SK-N-SH (cell line): ENCODE measurements at regions not wholly inside any gene's neighbourhood (a gene's known extent, or its start where the extent isn't known, plus 50 kb on each side); places are given as distances from the start of the nearest gene placed in this dataset.

ENCODE experiments used
- CTCF ChIA-PET: fragments of 300-600, 350-600 bp; formaldehyde crosslinking; extraction: SDS; loops from one replicate; lab custom pipeline; 2021; lab: Yijun Ruan, JAX
- POLR2A ChIA-PET: fragments of 350-600 bp; sonication (Branson Sonifier 250); formaldehyde crosslinking; extraction: SDS; loops from one replicate; lab custom pipeline; 2020; ENCODE audit warnings: antibody characterized with exemption, inconsistent platforms; lab: Yijun Ruan, JAX
- DNase-seq: peaks from one replicate; pipeline ENCODE4 v3.0.0; 2012
- H2AFZ ChIP-seq: fragments of 200-600 bp; sonication (generic); 2 replicates; pipeline ENCODE4 v1.8.1; 2016; ENCODE audit warnings: antibody characterized with exemption, mild to moderate bottlenecking, low read depth
- H3F3A ChIP-seq: fragments of 200-600 bp; sonication (generic); replicated peaks from 2 replicates; pipeline ENCODE3; 2016; ENCODE audit warnings: antibody characterized with exemption, mild to moderate bottlenecking; ENCODE audit not compliant: insufficient read depth
- H3K27ac ChIP-seq, 2 experiments: fragments of 200-500 bp in 1 of 2; fragments of 200-600 bp in 1 of 2; sonication (Bioruptor generic) in 1 of 2; sonication (generic), shearing (Covaris generic) in 1 of 2; 2 replicates each; pipeline versions ENCODE4 v1.5.1 to v1.6.1; 2014 to 2016; ENCODE audit warnings: low read depth in 2 of 2, inconsistent platforms in 1 of 2, low read length in 1 of 2, mild to moderate bottlenecking in 1 of 2, mixed read lengths in 1 of 2
- H3K27me3 ChIP-seq: fragments of 200-600 bp; sonication (generic), shearing (Covaris generic); 2 replicates; pipeline ENCODE4 v1.6.1; 2016; ENCODE audit warnings: mixed run types; ENCODE audit not compliant: insufficient read depth
- H3K36me3 ChIP-seq, 2 experiments: fragments of 200-500 bp in 1 of 2; fragments of 200-600 bp in 1 of 2; sonication (Bioruptor generic) in 1 of 2; sonication (generic) in 1 of 2; replicated peaks in 1 of 2; 2 replicates each; pipeline versions ENCODE3 to v1.5.1; 2014 to 2016; ENCODE audit warnings: low read length in 1 of 2, mild to moderate bottlenecking in 1 of 2; ENCODE audit not compliant: insufficient read depth in 2 of 2, control insufficient read depth in 1 of 2
- H3K4me1 ChIP-seq, 2 experiments: fragments of 200-500 bp in 1 of 2; fragments of 200-600 bp in 1 of 2; sonication (Bioruptor generic) in 1 of 2; sonication (generic), shearing (Covaris generic) in 1 of 2; 2 replicates each; pipeline versions ENCODE4 v1.5.1 to v1.6.1; 2014 to 2016; ENCODE audit warnings: low read depth in 1 of 2, low read length in 1 of 2, mixed run types in 1 of 2; ENCODE audit not compliant: insufficient read depth in 2 of 2, control insufficient read depth in 1 of 2
- H3K4me2 ChIP-seq: fragments of 200-600 bp; sonication (generic), shearing (Covaris generic); 2 replicates; pipeline ENCODE4 v1.6.1; 2017; ENCODE audit warnings: mixed run types
- H3K4me3 ChIP-seq, 2 experiments: fragments of 200-500 bp in 1 of 2; fragments of 200-600 bp in 1 of 2; sonication (Bioruptor generic) in 1 of 2; sonication (generic), shearing (Covaris generic) in 1 of 2; 2 replicates each; pipeline versions ENCODE4 v1.5.1 to v1.8.1; 2014 to 2016; ENCODE audit warnings: low read depth in 2 of 2, inconsistent platforms in 1 of 2, low read length in 1 of 2, mild to moderate bottlenecking in 1 of 2, mixed read lengths in 1 of 2, moderate library complexity in 1 of 2
- H3K79me2 ChIP-seq: fragments of 200-600 bp; sonication (generic); 2 replicates; pipeline ENCODE4 v1.8.1; 2017; ENCODE audit warnings: mild to moderate bottlenecking; ENCODE audit not compliant: insufficient read depth
- H3K9ac ChIP-seq: fragments of 200-600 bp; sonication (generic); 2 replicates; pipeline ENCODE4 v1.6.1; 2017; ENCODE audit warnings: mixed run types
- H3K9me2 ChIP-seq: fragments of 200-600 bp; sonication (generic); 2 replicates; pipeline ENCODE4 v1.6.1; 2017; ENCODE audit warnings: mixed run types
- H3K9me3 ChIP-seq: fragments of 200-600 bp; sonication (generic); 2 replicates; pipeline ENCODE4 v1.6.1; 2017; ENCODE audit warnings: mixed run types, mild to moderate bottlenecking, moderate library complexity
- H4K20me1 ChIP-seq: fragments of 200-600 bp; sonication (generic); 2 replicates; pipeline ENCODE4 v1.6.1; 2017; ENCODE audit warnings: mild to moderate bottlenecking, mixed run types; ENCODE audit not compliant: insufficient read depth
- CHD2 ChIP-seq: fragments of 150-350 bp; IDR thresholded peaks from 2 replicates; pipeline ENCODE4 v1.6.1; 2018; ENCODE audit warnings: low read length; ENCODE audit not compliant: partially characterized antibody
- EZH2phosphoT487 ChIP-seq: fragments of 200-600 bp; sonication (generic); IDR thresholded peaks from 2 replicates; pipeline ENCODE4 v1.6.1; 2017; ENCODE audit warnings: low read depth, mixed run types, mild to moderate bottlenecking, antibody characterized with exemption, moderate library complexity, borderline replicate concordance
- GABPA ChIP-seq: IDR thresholded peaks from 2 replicates; pipeline ENCODE4 v1.4.0; 2012; ENCODE audit warnings: low read depth, mild to moderate bottlenecking
- GATA2 ChIP-seq: sonication (generic); formaldehyde crosslinking; IDR thresholded peaks from 2 replicates; pipeline ENCODE4 v1.5.0; 2020; ENCODE audit warnings: mild to moderate bottlenecking, missing genetic modification reagents
- IRF3 ChIP-seq: fragments of 150-350 bp; IDR thresholded peaks from 2 replicates; pipeline ENCODE4 v1.6.1; 2016; ENCODE audit warnings: mild to moderate bottlenecking, low read depth, low read length
- PBX3 ChIP-seq: IDR thresholded peaks from 2 replicates; pipeline ENCODE4; 2012
- RAD21 ChIP-seq: IDR thresholded peaks from 2 replicates; pipeline ENCODE4 v1.6.1; 2012; ENCODE audit warnings: mild to moderate bottlenecking, low read length
- SMC3 ChIP-seq: IDR thresholded peaks from 2 replicates; pipeline ENCODE4 v1.6.1; 2012; ENCODE audit warnings: low read depth, low read length, improper control_type of control experiment
- USF2 ChIP-seq: fragments of 150-350 bp; IDR thresholded peaks from 2 replicates; pipeline ENCODE4 v1.6.1; 2017; ENCODE audit warnings: antibody characterized with exemption, low read length, low read depth, borderline replicate concordance
- WGBS: methylation state at CpG from one replicate; pipeline ENCODE4 v1.1.6; 2017; ENCODE audit warnings: low lambda C conversion rate; 5-methylcytosine and 5-hydroxymethylcytosine counted together

GRCh38 chr1:99520121-99520520, 125.8 kb upstream of the PALMD start:
- H3K79me2 ChIP-seq: no peaks in the 10 kb centered on the region
- no peaks in the 10 kb centered on the region for H3K27me3 ChIP-seq
- H3F3A ChIP-seq: no peaks in the 10 kb centered on the region
- H2AFZ ChIP-seq: no peak overlapping the region
- POLR2A ChIA-PET: no interaction called here
- no peak overlapping the region for H3K4me3 ChIP-seq
- H4K20me1 ChIP-seq: no peaks in the 10 kb centered on the region
- no peak overlapping the region for H3K9ac ChIP-seq
- no peak for TF ChIP-seq IRF3
- no peak for TF ChIP-seq GABPA
- no peak for TF ChIP-seq RAD21
- TF ChIP-seq EZH2phosphoT487: no peak
- no peak for TF ChIP-seq GATA2 (CRISPR knock-in tag)
- no peak for TF ChIP-seq CHD2
- TF ChIP-seq USF2: no peak
- TF ChIP-seq PBX3: no peak
- TF ChIP-seq, all 33 proteins: peak for 0
- no peak for DNase-seq
- Histone ChIP-seq H3K4me1 (no peaks in the 10 kb centered on the region), H3K9me3 (peaks cover 10% of the 10 kb centered on the region; the same call in 1 of the 2 replicates), H3K4me2 (no peak overlapping the region), H3K36me3 (no peaks in the 10 kb centered on the region), H3K9me2 (no peaks in the 10 kb centered on the region), H3K27ac (no peak overlapping the region)
- CTCF ChIA-PET: interaction anchor here (1.0 kb wide), 1 partner anchor 38 kb away, joined by 3 read pairs; no protein-coding TSS in a partner anchor

- WGBS: 56% methylated on average over 1 of the region's 1 CpG
- Histone ChIP-seq H3K9me3 (peaks cover 10% of the 10 kb centered on the region; the same call in 1 of the 2 replicates), H2AFZ (no peak overlapping the region), H3K4me1 (no peaks in the 10 kb centered on the region), H4K20me1 (no peaks in the 10 kb centered on the region), H3K4me3 (no peak overlapping the region), H3K27ac (no peak overlapping the region), H3F3A (no peaks in the 10 kb centered on the region), H3K9ac (no peak overlapping the region), H3K79me2 (no peaks in the 10 kb centered on the region), H3K4me2 (no peak overlapping the region)
- no peak for DNase-seq
- CTCF ChIA-PET: interaction anchor here (0.8 to 3.4 kb wide), 3 partner anchors 161 to 776 kb away, joined by 3 to 18 read pairs (median 13); no protein-coding TSS in a partner anchor
- no peak for TF ChIP-seq SMC3
- TF ChIP-seq USF2: no peak
- TF ChIP-seq, all 33 proteins: peak for 0
- H3K9me2 ChIP-seq: no peaks in the 10 kb centered on the region
- no peaks in the 10 kb centered on the region for H3K27me3 ChIP-seq
- no peaks in the 10 kb centered on the region for H3K36me3 ChIP-seq
- POLR2A ChIA-PET: no interaction called here
Measured at GRCh38 chr1:99525331-99525730, 120.6 kb upstream of the PALMD start.
